ENCODE measurements at regions not wholly inside any gene's neighbourhood (a gene's known extent, or its start where the extent isn't known, plus 50 kb on each side); places are given as distances from the start of the nearest gene placed in this dataset.

- ATAC-seq (no peak), DNase-seq (ENCODE audit: low spot score) (no peak)
- Mint-ChIP-seq H3K36me3 (ENCODE audit: low read depth) (no peaks in the 10 kb centered on the region; the same call in 2 of the 3 replicates), H3K27ac (peak overlapping the region; percentile 32; the same call in 1 of the 2 replicates), H3K4me3 (no peak overlapping the region), H3K27me3 (ENCODE audit: insufficient read depth, low read depth, poor library complexity) (no peaks in the 10 kb centered on the region), H3K9me3 (peaks cover 4% of the 10 kb centered on the region; the same call in 2 of the 3 replicates), H3K4me1 (no peaks in the 10 kb centered on the region; the same call in 2 of the 3 replicates)
- H3K4me3 ChIP-seq = no peak overlapping the region
- no peaks in the 10 kb centered on the region for H3K36me3 ChIP-seq (ENCODE audit: insufficient read depth)
- no peak overlapping the region for H2AFZ ChIP-seq
- H3K4me2 ChIP-seq = no peak overlapping the region
- TF ChIP-seq ZNF462 (CRISPR knock-in tag; IDR thresholded peaks at IDR 0.05) = no peak
- no peak for TF ChIP-seq CREB1 (CRISPR knock-in tag; IDR thresholded peaks at IDR 0.05; ENCODE audit: low read depth)
- TF ChIP-seq ZNF114 (CRISPR knock-in tag; IDR thresholded peaks at IDR 0.05) = no peak
- TF ChIP-seq EZH2phosphoT487 (IDR thresholded peaks at IDR 0.05; ENCODE audit: unreplicated experiment) = no peak
- TF ChIP-seq EZH2 (IDR thresholded peaks at IDR 0.05; ENCODE audit: low read depth, unreplicated experiment) = no peak
- no peak for TF ChIP-seq NANOG (IDR thresholded peaks at IDR 0.05; ENCODE audit: borderline replicate concordance)
- TF ChIP-seq, protein P1, sequence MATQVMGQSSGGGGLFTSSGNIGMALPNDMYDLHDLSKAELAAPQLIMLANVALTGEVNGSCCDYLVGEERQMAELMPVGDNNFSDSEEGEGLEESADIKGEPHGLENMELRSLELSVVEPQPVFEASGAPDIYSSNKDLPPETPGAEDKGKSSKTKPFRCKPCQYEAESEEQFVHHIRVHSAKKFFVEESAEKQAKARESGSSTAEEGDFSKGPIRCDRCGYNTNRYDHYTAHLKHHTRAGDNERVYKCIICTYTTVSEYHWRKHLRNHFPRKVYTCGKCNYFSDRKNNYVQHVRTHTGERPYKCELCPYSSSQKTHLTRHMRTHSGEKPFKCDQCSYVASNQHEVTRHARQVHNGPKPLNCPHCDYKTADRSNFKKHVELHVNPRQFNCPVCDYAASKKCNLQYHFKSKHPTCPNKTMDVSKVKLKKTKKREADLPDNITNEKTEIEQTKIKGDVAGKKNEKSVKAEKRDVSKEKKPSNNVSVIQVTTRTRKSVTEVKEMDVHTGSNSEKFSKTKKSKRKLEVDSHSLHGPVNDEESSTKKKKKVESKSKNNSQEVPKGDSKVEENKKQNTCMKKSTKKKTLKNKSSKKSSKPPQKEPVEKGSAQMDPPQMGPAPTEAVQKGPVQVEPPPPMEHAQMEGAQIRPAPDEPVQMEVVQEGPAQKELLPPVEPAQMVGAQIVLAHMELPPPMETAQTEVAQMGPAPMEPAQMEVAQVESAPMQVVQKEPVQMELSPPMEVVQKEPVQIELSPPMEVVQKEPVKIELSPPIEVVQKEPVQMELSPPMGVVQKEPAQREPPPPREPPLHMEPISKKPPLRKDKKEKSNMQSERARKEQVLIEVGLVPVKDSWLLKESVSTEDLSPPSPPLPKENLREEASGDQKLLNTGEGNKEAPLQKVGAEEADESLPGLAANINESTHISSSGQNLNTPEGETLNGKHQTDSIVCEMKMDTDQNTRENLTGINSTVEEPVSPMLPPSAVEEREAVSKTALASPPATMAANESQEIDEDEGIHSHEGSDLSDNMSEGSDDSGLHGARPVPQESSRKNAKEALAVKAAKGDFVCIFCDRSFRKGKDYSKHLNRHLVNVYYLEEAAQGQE (IDR thresholded peaks at IDR 0.05; ENCODE audit: unreplicated experiment) = no peak
- TF ChIP-seq ZNF331 (CRISPR knock-in tag; IDR thresholded peaks at IDR 0.05; ENCODE audit: low read depth) = no peak
- no peak for TF ChIP-seq ETS1 (IDR thresholded peaks at IDR 0.05)
- no peak for TF ChIP-seq JUNB (IDR thresholded peaks at IDR 0.05; ENCODE audit: unreplicated experiment)
- no peak for TF ChIP-seq STAT1 (IDR thresholded peaks at IDR 0.05; ENCODE audit: unreplicated experiment)
- TF ChIP-seq CTCF (conservative IDR thresholded peaks at IDR 0.05; ENCODE audit: low read depth in 2 of 2) = no peak
- TF ChIP-seq POLR2AphosphoS5 (IDR thresholded peaks at IDR 0.05; ENCODE audit: low read depth) = no peak
- H3K27ac ChIP-seq (ENCODE audit: low read depth) = no peak overlapping the region
- no peaks in the 10 kb centered on the region for H3K9me2 ChIP-seq (ENCODE audit: insufficient read depth)
- no peaks in the 10 kb centered on the region for H3K27me3 ChIP-seq (ENCODE audit: insufficient read depth)
- no peaks in the 10 kb centered on the region for H3K4me1 ChIP-seq (ENCODE audit: insufficient read depth)
- no peaks in the 10 kb centered on the region for H3K79me2 ChIP-seq (replicated peaks; ENCODE audit: insufficient read depth)
- no peaks in the 10 kb centered on the region for H3F3A ChIP-seq (replicated peaks; ENCODE audit: low read depth)
- H4K20me1 ChIP-seq (replicated peaks; ENCODE audit: insufficient read depth) = no peaks in the 10 kb centered on the region
Measured at GRCh38 chr13:89269737-89270136, 1598.6 kb downstream of the SLITRK5 start.

All from GM23338 (cell line).